ENCODE measurements at regions not wholly inside any gene's neighbourhood (a gene's known extent, or its start where the extent isn't known, plus 50 kb on each side); places are given as distances from the start of the nearest gene placed in this dataset.

- Histone ChIP-seq H3K9me3 (replicated peaks) (peaks cover 22% of the 10 kb centered on the region), H3K36me3 (no peaks in the 10 kb centered on the region), H3K4me1 (no peaks in the 10 kb centered on the region), H3K27me3 (ENCODE audit: low read depth) (no peaks in the 10 kb centered on the region), H3K4me3 (no peak overlapping the region), H3K27ac (replicated peaks) (no peak overlapping the region)
- intact Hi-C loops (cut with micrococcal nuclease): no loop called here
- DNase-seq: no peak
- TF ChIP-seq, protein P1, sequence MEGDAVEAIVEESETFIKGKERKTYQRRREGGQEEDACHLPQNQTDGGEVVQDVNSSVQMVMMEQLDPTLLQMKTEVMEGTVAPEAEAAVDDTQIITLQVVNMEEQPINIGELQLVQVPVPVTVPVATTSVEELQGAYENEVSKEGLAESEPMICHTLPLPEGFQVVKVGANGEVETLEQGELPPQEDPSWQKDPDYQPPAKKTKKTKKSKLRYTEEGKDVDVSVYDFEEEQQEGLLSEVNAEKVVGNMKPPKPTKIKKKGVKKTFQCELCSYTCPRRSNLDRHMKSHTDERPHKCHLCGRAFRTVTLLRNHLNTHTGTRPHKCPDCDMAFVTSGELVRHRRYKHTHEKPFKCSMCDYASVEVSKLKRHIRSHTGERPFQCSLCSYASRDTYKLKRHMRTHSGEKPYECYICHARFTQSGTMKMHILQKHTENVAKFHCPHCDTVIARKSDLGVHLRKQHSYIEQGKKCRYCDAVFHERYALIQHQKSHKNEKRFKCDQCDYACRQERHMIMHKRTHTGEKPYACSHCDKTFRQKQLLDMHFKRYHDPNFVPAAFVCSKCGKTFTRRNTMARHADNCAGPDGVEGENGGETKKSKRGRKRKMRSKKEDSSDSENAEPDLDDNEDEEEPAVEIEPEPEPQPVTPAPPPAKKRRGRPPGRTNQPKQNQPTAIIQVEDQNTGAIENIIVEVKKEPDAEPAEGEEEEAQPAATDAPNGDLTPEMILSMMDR (IDR thresholded peaks at IDR 0.05; ENCODE audit: borderline replicate concordance): no peak
These were observed 107.9 kb downstream of the AKR1D1 start for GRCh38 chr7:138184191-138184590.

DNA sequence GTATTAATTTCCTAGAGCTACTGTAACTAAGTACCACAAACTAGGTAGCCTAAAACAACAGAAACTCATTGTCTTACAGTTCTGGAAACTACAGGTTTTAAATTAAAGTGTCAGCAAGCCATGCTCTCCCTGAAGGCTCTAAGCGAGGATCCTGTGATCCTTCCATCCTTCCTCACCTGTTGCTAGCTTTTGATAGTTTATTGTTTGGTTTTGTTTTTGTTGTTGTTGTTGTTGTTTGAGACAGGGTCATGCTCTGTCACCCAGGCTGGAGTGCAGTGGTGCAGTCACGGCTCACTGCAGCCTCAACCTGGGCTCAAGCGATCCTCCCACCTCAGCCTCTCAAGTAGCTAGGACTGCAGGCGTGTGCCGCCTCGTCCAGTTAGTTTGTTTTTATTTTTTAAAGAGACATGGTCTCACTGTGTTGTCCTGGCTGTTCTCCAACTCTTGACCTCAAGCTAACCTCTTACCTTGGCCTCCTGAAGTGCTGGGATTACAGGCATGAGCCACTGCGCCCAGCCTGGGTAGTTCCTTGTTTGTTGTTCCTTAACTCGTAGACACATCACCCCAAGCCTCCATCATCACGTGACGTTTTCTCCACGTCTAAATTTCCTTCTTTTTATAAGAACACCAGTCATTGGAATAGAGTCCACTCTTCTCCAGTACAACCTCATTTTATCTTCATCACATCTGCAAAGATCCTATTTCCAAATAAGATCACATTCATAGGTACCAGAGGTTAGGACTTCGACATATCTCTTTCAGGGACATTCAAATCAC lies 109.1 kb downstream of the AKR1D1 start:
- no peak for DNase-seq
- Histone ChIP-seq H3K27ac (replicated peaks) (no peak overlapping the region), H3K36me3 (no peaks in the 10 kb centered on the region), H3K27me3 (ENCODE audit: low read depth) (no peaks in the 10 kb centered on the region), H3K4me1 (no peaks in the 10 kb centered on the region), H3K9me3 (replicated peaks) (peaks cover 29% of the 10 kb centered on the region), H3K4me3 (no peak overlapping the region)
- intact Hi-C loops (cut with micrococcal nuclease): no loop called here
- TF ChIP-seq, protein P1 (IDR thresholded peaks at IDR 0.05; ENCODE audit: borderline replicate concordance): no peak

GRCh38 chr7:138186951-138187351 lies 110.7 kb downstream of the AKR1D1 start:
- Histone ChIP-seq H3K36me3 (no peaks in the 10 kb centered on the region), H3K4me1 (no peaks in the 10 kb centered on the region), H3K27ac (replicated peaks) (peak overlapping the region; percentile 30), H3K27me3 (ENCODE audit: low read depth) (no peaks in the 10 kb centered on the region), H3K9me3 (replicated peaks) (peaks cover 29% of the 10 kb centered on the region), H3K4me3 (no peak overlapping the region)
- intact Hi-C loops (cut with micrococcal nuclease): no loop called here
- TF ChIP-seq, protein P1 (IDR thresholded peaks at IDR 0.05; ENCODE audit: borderline replicate concordance): no peak
- no peak for DNase-seq

- TF ChIP-seq, protein P1 (IDR thresholded peaks at IDR 0.05; ENCODE audit: borderline replicate concordance): no peak
- Histone ChIP-seq H3K27ac (replicated peaks) (no peak overlapping the region), H3K4me1 (no peaks in the 10 kb centered on the region), H3K4me3 (no peak overlapping the region), H3K36me3 (no peaks in the 10 kb centered on the region), H3K27me3 (ENCODE audit: low read depth) (no peaks in the 10 kb centered on the region), H3K9me3 (replicated peaks) (peaks cover 29% of the 10 kb centered on the region)
- DNase-seq: no peak
- intact Hi-C loops (cut with micrococcal nuclease): no loop called here
These were observed 112.1 kb downstream of the AKR1D1 start for GRCh38 chr7:138188290-138188858.

DNA sequence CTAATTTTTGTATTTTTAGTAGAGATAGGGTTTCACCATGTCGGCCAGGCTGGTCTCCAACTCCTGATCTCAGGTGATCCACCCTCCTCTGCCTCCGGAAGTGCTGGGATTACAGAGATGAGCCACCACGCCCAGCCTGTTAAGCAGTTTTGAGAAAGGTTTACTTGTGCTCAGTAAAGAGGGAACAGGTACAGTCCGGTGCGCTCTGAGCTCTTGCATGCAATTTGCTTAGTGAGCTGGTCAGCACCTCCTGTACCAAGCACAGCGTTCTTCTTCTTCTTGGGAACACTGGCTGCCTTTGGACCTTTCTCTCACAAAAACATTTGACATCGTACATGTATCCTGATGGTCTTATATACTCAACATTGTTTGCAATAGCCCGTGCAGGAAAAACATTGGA lies 118.3 kb downstream of the AKR1D1 start:
- Histone ChIP-seq H3K9me3 (replicated peaks) (peaks cover 3% of the 10 kb centered on the region), H3K36me3 (no peaks in the 10 kb centered on the region), H3K27me3 (ENCODE audit: low read depth) (no peaks in the 10 kb centered on the region), H3K27ac (replicated peaks) (no peak overlapping the region), H3K4me1 (no peaks in the 10 kb centered on the region), H3K4me3 (no peak overlapping the region)
- intact Hi-C loops (cut with micrococcal nuclease): no loop called here
- TF ChIP-seq, protein P1 (IDR thresholded peaks at IDR 0.05; ENCODE audit: borderline replicate concordance): no peak
- DNase-seq: no peak

All from left ventricle myocardium inferior (tissue), 1 donor.